GM18870 (cell line): ENCODE measurements at regions not wholly inside any gene's neighbourhood (a gene's known extent, or its start where the extent isn't known, plus 50 kb on each side); places are given as distances from the start of the nearest gene placed in this dataset.
"Not testable (repeated sequence)": the region's sequence is repeated elsewhere in the genome, so short reads cannot be mapped to it uniquely, and the experiment has no call there.

Source experiments
- ATAC-seq: cut with Tn5 transposase; IDR thresholded peaks from one replicate; pipeline ENCODE4 v1.9.1; 2021; ENCODE audit warnings: moderate library complexity; ENCODE audit not compliant: unreplicated experiment

DNA sequence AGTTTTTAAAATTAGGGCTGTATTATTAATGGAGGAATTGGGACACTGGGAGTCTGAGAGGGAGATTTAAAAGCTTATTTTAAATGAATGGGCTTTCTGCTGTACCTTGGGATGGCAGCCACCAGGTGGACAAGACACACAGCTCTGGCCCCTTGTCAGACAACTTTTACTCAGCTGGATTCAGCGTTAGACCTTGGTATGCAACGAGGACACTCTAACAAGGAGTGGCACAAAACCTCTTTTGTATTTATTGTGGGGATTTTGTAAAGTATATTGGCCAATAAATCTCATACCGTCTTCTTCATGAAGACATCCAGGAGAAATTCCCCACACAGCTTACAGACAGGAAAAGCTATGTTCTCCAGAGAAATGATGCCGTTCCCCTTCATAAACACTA is 105.7 kb downstream of the LCA5 start:
- ATAC-seq = no peak

DNA sequence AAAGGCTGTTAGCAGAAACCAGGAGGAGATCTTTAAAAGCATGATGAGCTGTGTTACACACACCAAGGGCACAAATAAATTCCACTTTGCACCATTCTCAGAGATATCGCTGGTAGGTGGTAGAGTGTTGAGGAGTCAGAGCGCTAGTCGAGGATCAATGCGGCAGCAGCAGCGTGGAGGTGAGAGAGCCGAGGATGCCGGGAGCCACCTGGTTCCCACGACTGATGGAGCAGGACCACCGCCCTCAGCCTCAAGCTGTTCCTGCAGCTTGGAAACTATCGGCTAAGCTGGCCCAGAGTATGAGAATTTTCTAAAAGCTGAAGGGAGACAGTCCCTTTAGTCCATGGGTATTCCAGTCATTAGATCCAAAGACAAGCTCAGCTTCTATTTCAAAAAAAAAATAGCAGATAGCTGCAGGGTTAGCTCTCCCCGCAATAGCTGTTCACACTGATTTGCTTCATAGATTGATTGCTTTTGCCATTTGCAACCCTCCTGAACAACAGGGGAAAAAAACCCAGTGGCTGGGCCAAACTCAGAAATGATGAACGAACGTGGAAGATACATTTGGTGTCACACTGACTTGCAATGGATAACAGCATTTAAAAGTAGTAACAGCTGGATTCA is 106.2 kb downstream of the LCA5 start:
- no peak for ATAC-seq

DNA sequence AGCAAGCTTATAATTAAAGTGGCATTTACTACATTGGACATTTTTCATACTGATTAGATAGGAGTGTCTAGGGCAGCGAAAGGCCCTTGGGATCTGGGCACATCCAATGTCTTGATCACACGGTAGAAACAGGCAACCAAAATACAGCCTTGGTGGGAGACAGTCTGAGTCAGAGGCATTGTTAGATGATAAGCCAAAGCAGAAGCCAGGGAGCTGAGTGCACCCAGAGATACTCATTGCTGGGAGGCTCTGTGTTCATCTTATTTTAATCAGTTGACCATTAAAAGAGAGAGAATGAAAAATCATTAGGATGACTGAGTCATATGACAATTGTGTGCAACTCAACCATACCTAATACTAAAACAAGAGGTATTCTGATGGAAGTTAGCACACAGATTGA is 109.5 kb downstream of the LCA5 start:
- no peak for ATAC-seq

DNA sequence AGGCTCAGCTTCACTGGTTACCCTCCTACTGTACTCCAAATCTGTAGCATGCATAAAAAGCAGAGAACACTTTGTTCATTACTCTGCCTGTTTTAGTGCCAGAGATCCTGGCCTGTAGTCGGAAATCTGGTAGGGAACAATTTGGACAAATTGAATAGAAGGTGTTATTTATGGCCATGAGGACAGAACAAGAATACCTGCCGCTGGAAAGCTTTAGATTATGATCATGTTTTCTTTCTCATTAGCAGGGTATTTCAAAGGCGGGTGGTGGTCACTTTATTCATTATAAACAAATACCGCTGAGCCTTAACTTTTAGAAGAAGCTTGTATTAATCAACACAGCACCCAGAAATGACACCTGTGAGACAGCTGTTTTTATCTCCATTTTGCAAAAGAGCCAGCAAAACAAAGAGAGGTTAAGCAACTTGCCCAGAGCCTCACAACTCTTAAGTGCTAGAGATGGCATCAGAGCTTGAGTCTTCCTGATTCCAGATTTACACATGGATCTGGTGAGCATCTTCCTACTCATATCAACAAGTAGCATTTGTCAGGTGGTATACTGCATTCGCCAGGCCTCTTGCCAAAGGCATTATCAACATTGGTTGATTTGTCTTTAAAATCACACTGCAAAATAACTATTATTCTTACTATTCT is 110.5 kb downstream of the LCA5 start:
- no peak for ATAC-seq

DNA sequence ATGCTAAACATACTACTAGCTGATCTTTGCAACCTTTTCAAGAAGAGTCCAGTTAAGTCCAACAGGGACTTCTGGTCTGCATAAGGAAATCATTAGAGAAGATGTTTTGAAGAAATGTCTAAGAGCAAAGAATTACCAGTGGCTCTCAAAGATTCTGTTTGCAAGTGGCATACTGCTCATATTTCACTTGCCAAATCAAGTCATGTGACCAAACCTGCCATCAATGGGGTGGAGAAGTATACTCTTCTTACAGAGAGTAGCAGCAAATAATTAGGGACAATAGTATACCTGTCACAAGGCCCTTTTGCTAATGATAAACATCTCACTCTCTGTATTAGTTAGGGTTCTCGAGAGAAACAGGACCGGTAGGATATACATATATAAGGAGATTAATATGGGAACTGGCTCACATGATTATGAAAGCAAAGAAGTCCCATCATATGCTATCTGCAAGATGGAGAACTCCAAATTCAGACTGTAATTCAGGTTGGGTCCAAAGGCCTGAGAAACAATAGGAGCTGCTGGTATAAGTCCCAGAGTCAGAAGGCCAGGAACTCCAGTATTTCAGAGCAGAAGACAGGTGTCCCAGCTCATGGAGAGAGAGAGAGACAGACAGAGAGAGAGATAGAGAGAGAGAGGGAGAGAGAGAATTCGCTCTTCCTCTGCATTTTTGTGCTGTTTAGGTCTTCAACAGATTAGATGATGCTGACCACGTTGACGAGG is 111.5 kb downstream of the LCA5 start:
- no peak for ATAC-seq

GRCh38 chr6:79423216-79423615 is 114.0 kb downstream of the LCA5 start:
- no peak for ATAC-seq

GRCh38 chr6:79422666-79423065 is 114.6 kb downstream of the LCA5 start:
- ATAC-seq = no peak

DNA sequence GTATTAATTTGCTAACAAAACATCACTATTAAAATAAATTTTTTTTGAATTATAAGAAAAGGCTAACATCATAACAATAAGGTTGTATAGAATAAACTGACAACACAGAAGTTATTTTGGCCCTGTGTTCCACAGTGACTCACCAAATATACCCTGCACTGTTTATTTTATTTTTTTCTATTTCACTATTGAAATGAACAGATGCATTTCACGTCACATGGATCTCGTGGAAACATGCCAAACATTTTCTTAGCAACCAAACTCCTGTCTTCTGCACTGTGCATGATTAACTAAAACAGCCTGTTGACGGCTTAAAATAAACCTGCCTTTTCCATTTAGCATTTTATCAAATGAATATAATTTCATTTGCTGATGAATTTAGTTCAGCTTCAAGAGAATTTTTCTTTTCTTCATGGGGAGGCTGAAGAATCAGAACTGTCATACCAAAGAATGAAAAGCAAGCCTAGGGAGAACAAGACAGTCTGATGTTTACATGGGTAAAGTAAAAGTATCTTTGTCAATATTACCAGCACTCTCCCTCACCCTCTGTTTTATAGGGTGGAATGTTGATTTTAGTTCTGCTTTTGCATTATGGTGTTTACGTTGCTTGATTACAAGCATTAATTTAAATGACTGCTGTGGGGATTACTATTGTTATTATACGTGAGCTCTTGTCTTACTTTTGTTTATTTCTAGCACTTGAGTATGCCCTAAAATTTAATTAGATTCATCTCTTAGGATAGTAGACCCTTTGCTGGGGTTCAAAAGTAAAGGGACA is 115.3 kb downstream of the LCA5 start:
- peak; percentile 85 for ATAC-seq

DNA sequence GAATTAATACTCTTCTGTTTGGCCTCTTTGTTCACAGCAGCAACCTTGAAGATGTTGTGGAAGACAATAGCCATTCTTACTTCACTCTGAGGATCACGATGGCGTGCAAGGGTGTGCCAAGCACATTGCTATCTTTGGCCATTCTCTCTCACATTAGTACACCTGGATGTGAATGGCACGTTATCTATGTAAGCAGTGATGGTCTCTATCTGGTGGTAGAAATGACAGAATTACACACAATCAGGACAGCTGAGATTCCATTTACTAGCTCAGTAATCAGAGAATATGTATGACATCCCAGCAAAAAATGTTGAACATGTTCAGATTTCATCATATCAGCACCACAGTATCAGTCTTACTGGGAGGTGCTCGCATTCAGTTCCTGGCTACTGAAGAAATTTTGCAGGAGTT is 116.2 kb downstream of the LCA5 start:
- ATAC-seq = no peak

DNA sequence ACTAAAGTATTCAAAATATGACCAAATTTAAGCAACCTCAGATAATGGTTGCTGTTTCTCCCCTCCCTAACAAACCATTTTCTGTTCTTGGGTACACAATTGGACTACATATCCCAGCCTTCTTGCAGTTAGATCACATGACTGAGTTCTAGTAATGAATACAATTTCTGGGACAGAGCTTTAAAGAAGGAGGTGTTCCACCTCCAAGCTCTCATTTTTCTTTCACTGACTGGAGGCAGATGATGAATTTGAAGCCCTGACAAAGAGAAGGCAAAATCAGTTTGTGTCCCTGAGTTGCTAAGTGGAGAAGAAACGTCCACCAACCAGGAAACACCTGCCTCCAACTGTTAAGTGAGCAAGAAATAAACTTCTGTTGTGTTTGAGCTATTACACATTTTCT is 117.2 kb downstream of the LCA5 start:
- ATAC-seq = no peak

DNA sequence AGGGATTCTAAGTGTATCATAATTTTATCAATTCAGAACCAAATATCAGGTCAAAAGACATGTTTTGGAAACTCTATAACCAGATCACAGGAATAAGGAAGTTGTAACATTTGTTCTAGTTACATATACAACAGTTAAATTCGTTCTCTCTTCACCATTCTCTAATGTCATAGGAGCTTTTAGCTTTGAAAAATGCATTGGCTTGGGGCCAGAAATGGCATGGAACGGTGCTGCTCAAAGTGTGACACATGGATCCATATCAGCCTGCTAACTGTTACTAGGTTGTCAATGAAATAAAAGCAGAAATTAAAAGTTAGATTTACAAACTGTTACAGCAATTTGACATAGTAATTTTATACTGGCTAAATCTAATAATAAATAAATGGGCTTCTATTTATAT is 120.3 kb downstream of the LCA5 start:
- ATAC-seq = no peak

DNA sequence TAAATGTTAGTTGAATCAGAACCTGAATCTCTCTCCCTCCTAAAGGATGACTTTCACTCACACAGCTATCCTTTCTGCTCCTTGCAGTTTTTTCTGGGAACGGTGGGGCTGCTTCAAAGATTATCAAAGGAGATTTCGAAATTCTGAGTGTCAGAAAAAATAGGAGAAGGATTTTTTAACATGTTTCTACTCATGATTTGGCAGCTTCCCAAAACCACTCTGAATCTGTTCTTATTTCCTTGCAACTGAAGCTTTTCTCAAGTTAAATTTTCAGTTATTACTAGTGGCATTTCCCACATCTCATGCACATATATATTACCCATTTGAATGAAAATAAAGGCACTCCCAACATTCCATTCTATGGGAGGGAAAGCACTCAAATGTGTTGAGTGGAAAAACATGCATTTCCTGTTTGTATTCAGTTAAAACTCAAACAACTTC is 123.6 kb downstream of the LCA5 start:
- ATAC-seq = no peak

GRCh38 chr6:79410806-79411205 is 126.4 kb downstream of the LCA5 start:
- no peak for ATAC-seq

DNA sequence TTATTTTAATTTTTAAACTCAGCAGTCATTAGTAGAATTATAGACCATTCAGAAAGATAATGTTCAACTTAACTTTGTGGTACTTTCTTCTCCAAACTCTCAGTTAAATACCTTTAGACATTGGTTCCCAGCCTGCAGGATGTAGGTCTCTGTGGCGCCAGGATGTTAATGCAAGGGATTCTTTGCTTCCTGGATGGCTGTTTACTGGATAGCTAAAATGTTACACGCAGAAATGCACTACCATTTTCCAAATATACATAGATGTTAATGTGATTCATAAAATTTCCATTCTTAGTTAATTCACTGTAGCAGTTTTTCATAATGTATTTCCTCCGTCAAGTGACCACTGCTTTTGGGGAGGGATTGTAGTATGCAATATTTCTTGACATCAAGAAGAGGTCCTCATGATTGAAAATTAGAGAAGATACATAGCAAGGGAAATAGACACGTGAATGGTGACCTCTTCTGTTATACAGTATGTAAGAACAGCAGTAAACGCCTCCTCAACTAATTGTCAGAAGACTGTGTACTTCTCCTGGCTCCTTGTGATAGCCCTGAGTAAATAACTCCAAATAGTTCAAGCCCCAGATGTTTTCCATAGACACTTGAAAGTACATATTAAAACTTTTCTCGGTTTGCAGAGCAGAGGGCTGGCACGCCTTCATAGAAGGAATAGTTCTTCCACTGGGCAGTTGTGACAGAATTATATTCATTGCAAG is 128.8 kb downstream of the LCA5 start:
- no peak for ATAC-seq

DNA sequence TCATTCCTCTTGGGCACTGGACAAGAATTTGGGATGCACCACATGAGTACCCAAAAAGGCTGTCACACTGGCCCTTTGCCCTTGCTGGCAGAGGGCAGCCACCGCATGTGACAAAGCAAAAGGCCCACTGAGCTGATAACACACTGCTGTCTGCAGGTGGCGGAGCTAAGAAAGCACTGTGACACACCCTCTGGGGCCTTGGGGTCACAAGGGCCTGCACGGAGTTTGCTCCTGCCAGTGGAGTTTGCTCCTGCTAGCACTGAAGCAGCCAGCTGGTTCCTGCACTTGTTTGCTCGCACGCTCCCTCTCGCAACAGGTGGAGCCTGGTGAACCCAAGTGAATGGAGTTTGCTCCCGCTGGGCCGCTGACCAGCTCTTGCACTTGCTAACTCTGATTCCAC is 132.6 kb downstream of the LCA5 start:
- ATAC-seq = no peak

GRCh38 chr6:79404261-79404660 is 133.0 kb downstream of the LCA5 start:
- no peak for ATAC-seq

- no peak for ATAC-seq
These were observed 133.7 kb downstream of the LCA5 start for GRCh38 chr6:79403563-79403962.

- ATAC-seq = no peak
These were observed 134.1 kb downstream of the LCA5 start for GRCh38 chr6:79403086-79403485.

DNA sequence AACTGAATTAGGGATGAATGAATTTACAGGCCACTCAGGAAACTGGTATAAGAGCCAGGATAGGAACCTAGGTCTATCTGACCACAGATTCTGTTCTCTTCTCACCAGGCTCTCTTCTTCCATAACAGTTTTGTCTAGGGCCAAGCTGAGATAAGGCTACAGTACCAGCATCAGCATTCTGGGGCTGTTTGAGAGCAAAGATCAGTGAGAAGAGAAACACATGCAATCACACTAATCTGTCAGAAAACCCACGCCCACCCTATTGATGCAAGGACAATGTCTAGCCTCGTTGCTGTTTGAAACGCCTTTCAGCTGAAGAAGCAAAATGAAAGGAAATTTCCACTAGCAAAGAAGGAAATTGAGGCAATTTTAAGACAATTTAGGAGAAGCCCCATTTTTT is 137.7 kb downstream of the LCA5 start:
- no peak for ATAC-seq

DNA sequence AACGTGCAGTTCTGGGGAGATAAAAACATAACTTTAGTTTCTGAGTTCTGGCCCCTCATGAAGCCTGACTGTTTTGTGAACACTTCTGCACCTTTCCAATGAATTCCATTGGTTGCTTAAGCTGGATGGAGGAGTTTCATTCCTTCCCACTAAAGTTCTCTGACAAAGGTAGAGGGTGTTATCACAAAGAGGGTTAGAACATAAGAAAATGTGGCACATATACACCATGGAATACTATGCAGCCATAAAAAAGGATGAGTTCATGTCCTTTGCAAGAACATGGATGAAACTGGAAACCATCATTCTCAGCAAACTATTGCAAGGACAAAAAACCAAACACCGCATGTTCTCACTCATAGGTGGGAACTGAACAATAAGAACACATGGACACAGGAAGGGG is 138.6 kb downstream of the LCA5 start:
- ATAC-seq = not testable (repeated sequence)

DNA sequence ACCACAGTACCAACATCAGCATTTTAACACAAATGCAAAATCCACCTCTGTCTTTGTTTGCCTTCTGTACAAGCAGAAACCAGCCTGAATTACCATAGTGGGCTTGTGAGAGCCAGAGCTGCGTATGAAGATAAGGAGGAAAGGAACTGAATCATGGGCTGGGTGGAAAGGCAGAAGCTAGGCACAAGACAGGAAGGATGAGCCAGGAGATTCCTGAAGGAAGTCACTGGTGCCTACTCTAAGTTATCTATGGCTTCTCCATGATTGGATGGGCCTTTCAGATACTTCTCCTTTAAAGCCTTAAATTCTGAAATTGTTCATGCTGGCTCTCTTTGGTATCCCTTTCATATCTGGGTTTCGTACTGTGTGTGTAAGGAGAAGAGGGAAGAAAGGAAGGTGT is 140.6 kb downstream of the LCA5 start:
- no peak for ATAC-seq
